Choroid plexus epithelial cell (primary cell): ENCODE measurements at regions not wholly inside any gene's neighbourhood (a gene's known extent, or its start where the extent isn't known, plus 50 kb on each side); places are given as distances from the start of the nearest gene placed in this dataset.
A peak's percentile ranks its signal among the peaks of the same experiment; 100 is the strongest.

Source experiments
- DNase-seq: peaks from one replicate; pipeline ENCODE4 v3.0.0-alpha.2; 2010; ENCODE audit warnings: low read depth
- H3K4me3 ChIP-seq: 2 replicates; pipeline ENCODE4 v1.5.1; 2011; ENCODE audit warnings: low read depth, mild to moderate bottlenecking, control low read depth, low read length, moderate library complexity
- TF ChIP-seq, protein P1 (sequence below): conservative IDR thresholded peaks from 2 replicates; pipeline ENCODE4 v1.5.1; 2011; ENCODE audit warnings: low read depth, mild to moderate bottlenecking, control low read depth, inconsistent platforms, low read length, moderate library complexity

GRCh38 chr3:30195352-30195751, 411.0 kb upstream of the TGFBR2 start:
- no peak for DNase-seq
- TF ChIP-seq, protein P1, sequence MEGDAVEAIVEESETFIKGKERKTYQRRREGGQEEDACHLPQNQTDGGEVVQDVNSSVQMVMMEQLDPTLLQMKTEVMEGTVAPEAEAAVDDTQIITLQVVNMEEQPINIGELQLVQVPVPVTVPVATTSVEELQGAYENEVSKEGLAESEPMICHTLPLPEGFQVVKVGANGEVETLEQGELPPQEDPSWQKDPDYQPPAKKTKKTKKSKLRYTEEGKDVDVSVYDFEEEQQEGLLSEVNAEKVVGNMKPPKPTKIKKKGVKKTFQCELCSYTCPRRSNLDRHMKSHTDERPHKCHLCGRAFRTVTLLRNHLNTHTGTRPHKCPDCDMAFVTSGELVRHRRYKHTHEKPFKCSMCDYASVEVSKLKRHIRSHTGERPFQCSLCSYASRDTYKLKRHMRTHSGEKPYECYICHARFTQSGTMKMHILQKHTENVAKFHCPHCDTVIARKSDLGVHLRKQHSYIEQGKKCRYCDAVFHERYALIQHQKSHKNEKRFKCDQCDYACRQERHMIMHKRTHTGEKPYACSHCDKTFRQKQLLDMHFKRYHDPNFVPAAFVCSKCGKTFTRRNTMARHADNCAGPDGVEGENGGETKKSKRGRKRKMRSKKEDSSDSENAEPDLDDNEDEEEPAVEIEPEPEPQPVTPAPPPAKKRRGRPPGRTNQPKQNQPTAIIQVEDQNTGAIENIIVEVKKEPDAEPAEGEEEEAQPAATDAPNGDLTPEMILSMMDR: no peak
- H3K4me3 ChIP-seq: no peak overlapping the region

GRCh38 chr3:30198162-30198561, 408.2 kb upstream of the TGFBR2 start:
- H3K4me3 ChIP-seq: no peak overlapping the region
- TF ChIP-seq, protein P1: no peak
- peak; percentile 39 for DNase-seq

DNA sequence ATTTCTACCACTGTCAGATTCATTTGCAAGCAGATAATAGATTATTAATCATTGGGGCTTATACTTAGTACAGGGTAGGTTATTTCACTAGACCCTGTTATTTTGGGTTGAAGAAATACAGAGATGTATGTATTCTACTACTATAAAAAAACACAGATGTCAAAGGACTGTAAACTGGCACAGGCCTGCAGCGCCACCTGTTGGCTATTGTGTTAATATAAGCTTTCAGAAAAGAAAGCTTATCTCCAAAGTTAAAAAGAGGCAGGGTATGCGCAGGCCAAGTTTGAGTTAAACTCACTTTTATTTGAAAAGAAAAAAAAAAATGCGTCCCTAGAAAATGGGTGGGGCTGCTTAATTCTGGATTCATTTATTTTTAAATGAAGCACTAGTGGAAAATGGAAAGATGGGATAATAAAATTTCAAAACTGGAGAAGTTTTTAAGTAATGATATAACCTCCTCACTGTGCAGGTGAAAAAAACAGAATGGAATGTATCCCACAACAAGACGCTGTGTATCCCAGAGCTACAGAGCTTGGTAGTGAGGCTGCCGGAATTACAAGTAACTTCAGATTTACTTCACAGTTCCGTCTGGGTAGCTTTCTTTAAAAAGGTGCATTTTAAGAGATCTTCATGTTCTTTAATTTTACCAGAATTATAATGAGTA, 407.2 kb upstream of the TGFBR2 start:
- peak; percentile 75 for DNase-seq
- TF ChIP-seq, protein P1: peak; percentile 82
- H3K4me3 ChIP-seq: no peak overlapping the region

- no peak overlapping the region for H3K4me3 ChIP-seq
- no peak for DNase-seq
- TF ChIP-seq, protein P1: no peak
These were observed 406.5 kb upstream of the TGFBR2 start for GRCh38 chr3:30199855-30200254.

GRCh38 chr3:30201715-30202114, 404.7 kb upstream of the TGFBR2 start:
- H3K4me3 ChIP-seq: no peak overlapping the region
- TF ChIP-seq, protein P1: no peak
- DNase-seq: no peak

DNA sequence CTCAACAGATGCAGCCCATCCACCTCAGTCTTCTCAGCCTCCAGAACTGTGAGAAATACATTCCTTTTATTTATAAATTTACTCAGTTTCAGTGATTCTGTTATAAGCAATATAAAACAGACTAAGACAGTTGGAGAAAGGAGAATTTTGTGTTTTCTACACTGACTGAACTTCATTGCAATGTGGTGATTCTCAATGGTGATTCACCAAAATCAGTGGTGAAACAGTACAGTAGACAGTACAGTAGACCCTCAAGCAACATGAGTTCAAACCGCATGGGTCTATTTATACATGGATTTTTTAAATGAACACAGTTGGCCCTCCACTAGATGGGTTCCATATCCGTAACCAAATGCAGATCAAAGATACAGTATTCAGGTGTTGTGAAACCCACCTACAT, 403.1 kb upstream of the TGFBR2 start:
- no peak overlapping the region for H3K4me3 ChIP-seq
- DNase-seq: peak; percentile 47
- TF ChIP-seq, protein P1: no peak

DNA sequence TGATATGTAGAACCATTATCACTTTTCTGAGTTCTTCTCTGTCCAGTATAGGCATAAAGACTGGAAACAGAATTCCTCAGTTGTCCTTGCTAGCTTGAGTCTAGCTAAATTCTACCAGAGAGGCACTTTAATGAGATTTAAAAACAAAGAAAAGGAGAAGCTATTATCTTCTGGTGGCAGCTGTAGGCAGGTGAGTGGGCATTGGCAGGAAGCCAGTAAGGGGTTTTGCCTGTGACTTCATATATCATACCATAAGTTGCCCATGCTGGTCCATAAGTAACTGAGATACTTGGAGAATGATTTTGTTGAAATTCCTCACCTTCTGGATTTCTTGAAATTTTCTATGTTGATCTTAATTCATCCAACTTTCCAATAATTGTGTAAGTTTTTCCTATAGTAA, 402.3 kb upstream of the TGFBR2 start:
- TF ChIP-seq, protein P1: no peak
- DNase-seq: no peak
- H3K4me3 ChIP-seq: no peak overlapping the region
